NCI-H2196 (cell line): ENCODE measurements at regions not wholly inside any gene's neighbourhood (a gene's known extent, or its start where the extent isn't known, plus 50 kb on each side); places are given as distances from the start of the nearest gene placed in this dataset.
"Not testable (repeated sequence)": the region's sequence is repeated elsewhere in the genome, so short reads cannot be mapped to it uniquely, and the experiment has no call there.

Source experiments
- DNase-seq: peaks from one replicate; lab custom pipeline; 2025; ENCODE audit not compliant: unreplicated experiment; lab: John Stamatoyannopoulos, UW

DNA sequence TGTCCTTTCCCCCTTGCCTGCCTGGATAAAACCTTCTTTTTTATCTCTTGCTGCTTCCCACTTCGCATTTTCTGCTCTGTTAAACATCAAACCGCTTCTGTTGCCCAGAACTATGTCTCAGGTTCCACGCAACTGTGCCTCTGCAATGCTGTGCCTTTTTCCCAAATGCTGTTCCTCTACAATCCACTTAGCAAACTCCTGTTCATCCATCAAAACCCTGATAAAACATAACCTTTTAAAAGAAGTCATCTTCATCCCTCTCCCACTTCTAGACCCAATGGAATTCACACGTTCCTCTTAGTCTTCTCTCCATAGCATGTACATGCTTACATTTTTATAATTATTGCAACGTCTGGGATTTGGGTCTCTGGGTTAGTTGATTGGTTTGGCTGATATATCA is 111.9 kb upstream of the RRN3 start:
- DNase-seq, result not testable (repeated sequence)

DNA sequence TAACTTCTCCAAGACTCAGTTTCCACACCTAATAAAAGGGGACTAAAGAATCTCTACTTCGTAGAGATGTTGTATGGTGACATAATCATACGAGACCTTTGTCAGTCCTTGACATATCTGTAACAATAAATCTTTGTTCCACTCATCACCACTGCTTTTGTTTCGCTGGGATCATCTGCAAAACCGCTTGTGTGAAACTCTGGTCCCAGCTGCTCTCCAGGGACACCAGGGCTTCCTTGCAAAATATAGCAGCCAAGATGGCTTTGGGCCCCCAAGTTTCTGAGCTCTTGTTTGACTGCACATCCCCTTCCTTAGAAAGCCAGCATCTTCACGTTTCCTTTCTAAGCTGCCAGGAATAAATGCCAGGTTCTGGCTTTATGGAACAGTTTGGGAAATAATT is 110.5 kb upstream of the RRN3 start:
- not testable (repeated sequence) for DNase-seq

DNA sequence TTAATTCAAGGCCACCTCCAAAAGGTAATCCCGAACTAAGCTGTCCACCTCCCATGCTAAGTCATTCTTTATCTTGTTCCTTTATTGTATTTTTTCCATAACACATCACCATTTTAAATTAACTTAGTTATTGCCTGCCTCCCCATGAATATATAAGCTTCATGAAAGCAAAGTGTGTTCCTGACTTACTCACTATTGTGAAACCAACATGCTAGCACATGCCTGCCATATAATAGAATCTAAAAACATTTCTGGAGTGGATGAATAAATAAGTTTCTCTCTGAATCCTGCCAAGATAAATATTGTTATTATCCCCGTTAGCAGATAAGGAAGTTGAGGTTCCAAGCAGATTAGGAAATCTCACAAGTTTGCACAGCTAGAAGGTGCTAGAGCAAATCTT is 98.7 kb upstream of the RRN3 start:
- not testable (repeated sequence) for DNase-seq

DNA sequence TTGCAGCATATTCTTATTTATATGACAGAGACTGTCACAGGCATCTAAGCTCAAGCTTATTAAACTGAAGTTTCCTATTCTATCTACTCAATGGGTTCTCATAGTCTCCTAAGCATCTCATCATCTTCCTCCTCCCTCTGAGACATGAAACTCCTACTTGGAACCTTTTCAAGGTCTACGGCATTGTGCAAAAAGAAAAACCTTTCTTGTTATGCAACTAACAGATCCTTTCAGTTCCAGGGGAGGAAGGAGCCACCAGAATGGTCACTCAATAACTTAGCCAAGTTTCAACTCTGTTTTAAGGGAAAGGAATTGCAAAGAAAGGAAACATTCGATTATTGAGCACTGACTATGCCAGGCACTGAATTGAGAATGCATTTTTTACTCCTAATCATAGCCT is 98.1 kb upstream of the RRN3 start:
- DNase-seq, result not testable (repeated sequence)

DNA sequence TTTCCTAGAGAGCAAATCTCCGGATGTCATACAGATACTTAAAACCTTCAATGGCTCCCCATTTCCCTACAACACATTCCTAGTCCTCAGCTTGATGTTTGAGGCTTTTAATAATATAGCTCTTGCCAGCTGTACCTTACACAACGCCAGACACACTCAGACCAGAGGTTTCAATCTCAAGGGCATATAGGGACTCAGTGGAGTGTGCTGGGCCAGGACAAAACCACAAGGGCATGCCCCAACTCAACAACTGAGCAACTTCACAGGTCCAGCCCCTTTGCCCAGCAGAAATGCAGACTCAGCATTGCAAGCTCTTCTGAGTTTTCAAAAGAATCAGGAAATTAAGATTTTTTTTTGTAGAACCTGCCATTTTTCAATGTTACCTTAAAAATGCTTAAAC is 95.4 kb upstream of the RRN3 start:
- DNase-seq, result not testable (repeated sequence)
